HepG2 (cell line): ENCODE measurements at regions not wholly inside any gene's neighbourhood (a gene's known extent, or its start where the extent isn't known, plus 50 kb on each side); places are given as distances from the start of the nearest gene placed in this dataset.
A peak's percentile ranks its signal among the peaks of the same experiment; 100 is the strongest.

ENCODE experiments used
- ATAC-seq: fragments of 200-7000 bp; cut with Tn5 transposase; 3 replicates; pipeline ENCODE4 v1.9.1; 2020; ENCODE audit warnings: mild to moderate bottlenecking, moderate library complexity
- BruUV-seq: library from RNA; stranded (reverse); fragments of 400-500 nt; replicated peaks from 2 replicates; lab custom pipeline; 2021; lab: Mats Ljungman, UMichigan
- CTCF ChIA-PET: fragments of 300-600 bp; formaldehyde crosslinking; extraction: SDS; loops from one replicate; lab custom pipeline; 2021; ENCODE audit warnings: low total read pairs, inconsistent platforms, low intra/inter-chr PET ratio; lab: Yijun Ruan, JAX
- POLR2A ChIA-PET: fragments of 350-600 bp; sonication (Branson Sonifier 250); formaldehyde crosslinking; loops from one replicate; lab custom pipeline; 2020; ENCODE audit warnings: antibody characterized with exemption, inconsistent platforms; lab: Yijun Ruan, JAX
- DNase-seq: peaks from one replicate; pipeline ENCODE4 v3.0.0-alpha.2; 2015; ENCODE audit warnings: low spot score
- FAIRE-seq: peaks from 3 replicates; lab custom pipeline; 2011; peaks lifted over from hg19 to GRCh38; lab: Jason Lieb, UNC
- H2AFZ ChIP-seq: one replicate; pipeline ENCODE4 v1.6.1; 2011; ENCODE audit warnings: low read length, inconsistent platforms
- H3K27ac ChIP-seq: fragments of 300-600 bp; 3 replicates; pipeline ENCODE4 v1.8.0; 2011; ENCODE audit warnings: mixed run types, mild to moderate bottlenecking, mixed read lengths, low read length, inconsistent platforms; ENCODE audit not compliant: insufficient read depth; ENCODE audit errors: extremely low read length
- H3K27me3 ChIP-seq, 2 experiments: fragments of 200-600 bp in 1 of 2; 2 replicates in 1 of 2; 3 replicates in 1 of 2; pipeline versions ENCODE4 v1.6.0 to v1.8.0; 2011; ENCODE audit warnings: low read length in 2 of 2, mild to moderate bottlenecking in 2 of 2, moderate library complexity in 2 of 2, inconsistent platforms in 1 of 2; ENCODE audit not compliant: insufficient read depth in 2 of 2, control insufficient read depth in 1 of 2
- H3K36me3 ChIP-seq, 2 experiments: fragments of 200-600 bp in 1 of 2; replicated peaks in 1 of 2; 2 replicates in 1 of 2; 3 replicates in 1 of 2; pipeline versions ENCODE4 v1.5.1 to v1.8.0; 2011; ENCODE audit warnings: low read length in 2 of 2, inconsistent platforms in 1 of 2; ENCODE audit not compliant: insufficient read depth in 2 of 2, control insufficient read depth in 1 of 2
- H3K4me1 ChIP-seq: 2 replicates; pipeline ENCODE4 v1.5.1; 2012; ENCODE audit warnings: low read length, inconsistent platforms; ENCODE audit not compliant: insufficient read depth
- H3K4me2 ChIP-seq: 2 replicates; pipeline ENCODE4 v1.6.0; 2011; ENCODE audit warnings: low read depth, low read length, inconsistent platforms
- H3K4me3 ChIP-seq, 3 experiments: fragments of 200-600 bp in 1 of 3; sonication (generic), shearing (Covaris generic) in 1 of 3; replicated peaks in 1 of 3; 2 replicates each; pipeline ENCODE4 v1.5.1; 2011 to 2016; ENCODE audit warnings: low read length in 3 of 3, inconsistent platforms in 2 of 3, low read depth in 2 of 3, mild to moderate bottlenecking in 2 of 3, control low read depth in 1 of 3, mixed read lengths in 1 of 3; ENCODE audit not compliant: insufficient read depth in 1 of 3
- H3K79me2 ChIP-seq: one replicate; pipeline ENCODE4 v1.6.1; 2011; ENCODE audit warnings: low read length, inconsistent platforms; ENCODE audit not compliant: insufficient read depth
- H3K9ac ChIP-seq: 2 replicates; pipeline ENCODE4 v1.6.0; 2011; ENCODE audit warnings: mild to moderate bottlenecking, low read depth, low read length, inconsistent platforms; ENCODE audit not compliant: insufficient read depth
- H3K9me3 ChIP-seq: 2 replicates; pipeline ENCODE4 v1.5.1; 2012; ENCODE audit warnings: mild to moderate bottlenecking, low read length
- H4K20me1 ChIP-seq: 2 replicates; pipeline ENCODE4 v1.6.0; 2011; ENCODE audit warnings: inconsistent platforms, mild to moderate bottlenecking, low read length, moderate library complexity; ENCODE audit not compliant: insufficient read depth
- ATF5 ChIP-seq: sonication (generic); formaldehyde crosslinking; IDR thresholded peaks from 2 replicates; pipeline ENCODE4 v1.4.0; 2020; ENCODE audit warnings: mild to moderate bottlenecking, low read depth, missing genetic modification reagents
- EP300 ChIP-seq, 3 experiments: sonication (generic) in 1 of 3; formaldehyde crosslinking in 1 of 3; IDR thresholded peaks; 2 replicates each; pipeline versions ENCODE4 v1.5.1 to v1.6.1; 2011 to 2020; ENCODE audit warnings: low read depth in 2 of 3, low read length in 2 of 3, borderline replicate concordance in 1 of 3, improper control_type of control experiment in 1 of 3, mild to moderate bottlenecking in 1 of 3, missing genetic modification reagents in 1 of 3, moderate library complexity in 1 of 3
- GTF2F1 ChIP-seq: fragments of 150-350 bp; IDR thresholded peaks from 2 replicates; pipeline ENCODE4 v1.6.1; 2014; ENCODE audit warnings: low read length
- IKZF1 ChIP-seq: fragments of 450-650 bp; IDR thresholded peaks from 2 replicates; pipeline ENCODE4 v1.7.1; 2016
- ISX ChIP-seq: sonication (generic); formaldehyde crosslinking; conservative IDR thresholded peaks from 2 replicates; pipeline ENCODE4 v1.5.0; 2020; ENCODE audit warnings: missing genetic modification reagents
- LBX2 ChIP-seq: sonication (generic); formaldehyde crosslinking; IDR thresholded peaks from 2 replicates; pipeline ENCODE4 v1.5.0; 2020; ENCODE audit warnings: missing genetic modification reagents, mild to moderate bottlenecking, borderline replicate concordance
- POLR2G ChIP-seq: fragments of 200-400 bp; formaldehyde crosslinking; IDR thresholded peaks from 2 replicates; pipeline ENCODE4 v1.6.1; 2018; ENCODE audit warnings: mild to moderate bottlenecking, low read depth, low read length, moderate library complexity
- SMYD3 ChIP-seq: sonication (generic); formaldehyde crosslinking; IDR thresholded peaks from 2 replicates; pipeline ENCODE4 v1.8.1; 2023; ENCODE audit warnings: mild to moderate bottlenecking, missing genetic modification reagents
- TFAP4 ChIP-seq: sonication (generic); IDR thresholded peaks from 2 replicates; pipeline ENCODE4 v1.6.1; 2016; ENCODE audit warnings: low read depth, borderline replicate concordance
- ZHX2 ChIP-seq, 2 experiments: sonication (generic) in 1 of 2; formaldehyde crosslinking in 1 of 2; IDR thresholded peaks; 2 replicates each; pipeline versions ENCODE4 v1.6.1 to v1.9.0; 2014 to 2022; ENCODE audit warnings: antibody characterized with exemption in 1 of 2, borderline replicate concordance in 1 of 2, inconsistent platforms in 1 of 2, low read depth in 1 of 2, missing genetic modification reagents in 1 of 2
- ZNF136 ChIP-seq: sonication (generic); formaldehyde crosslinking; IDR thresholded peaks from 2 replicates; pipeline ENCODE4 v1.8.1; 2022; ENCODE audit warnings: low read depth, mild to moderate bottlenecking, moderate library complexity, missing genetic modification reagents
- ZNF331 ChIP-seq: sonication (generic); formaldehyde crosslinking; IDR thresholded peaks from 2 replicates; pipeline ENCODE4 v1.4.0; 2020; ENCODE audit warnings: missing genetic modification reagents
- WGBS: methylation state at CpG from one replicate; pipeline ENCODE4 v1.1.6; 2017; ENCODE audit warnings: low lambda C conversion rate; 5-methylcytosine and 5-hydroxymethylcytosine counted together
- in situ Hi-C: cut with HindIII; loops from 2 replicates; pipeline ENCODE4 v1.10.0; 2017; ENCODE audit warnings: low pct_unique_long_range_greater_than_20kb; ENCODE audit not compliant: extremely low pct_ligation_motif_present
- intact Hi-C: fragments of 100-400 bp; cut with micrococcal nuclease; formaldehyde crosslinking; loops from one replicate; pipeline ENCODE4 v1.10.0; 2022; ENCODE audit not compliant: unreplicated experiment

GRCh38 chr7:130875265-130875741, 141.3 kb upstream of the KLF14 start:
- intact Hi-C loops, result loop anchor here (2.0 kb wide), 1 partner anchor 165 kb away; no protein-coding TSS in a partner anchor
- no peak overlapping the region for H3K27ac ChIP-seq
- FAIRE-seq, result peak; percentile 48
- ATAC-seq, result peak; percentile 92
- peaks cover 7% of the 10 kb centered on the region; the same call in 1 of the 2 replicates for H4K20me1 ChIP-seq
- POLR2A ChIA-PET, result interaction anchor here (1.3 kb wide), 1 partner anchor 10 kb away, joined by 3 read pairs; no protein-coding TSS in a partner anchor
- no peak overlapping the region for H2AFZ ChIP-seq
- CTCF ChIA-PET, result interaction anchor here (1.3 to 2.0 kb wide), 4 partner anchors 20 to 165 kb away, joined by 3 to 9 read pairs (median 6); no protein-coding TSS in a partner anchor
- no TSS peak for BruUV-seq
- no peak overlapping the region for H3K9ac ChIP-seq
- H3K4me2 ChIP-seq, result no peak overlapping the region
- no peaks in the 10 kb centered on the region for H3K9me3 ChIP-seq
- H3K4me1 ChIP-seq, result peaks cover 19% of the 10 kb centered on the region
- in situ Hi-C loops, result no loop called here
- H3K4me3 ChIP-seq, result no peak overlapping the region
- no peaks in the 10 kb centered on the region for H3K79me2 ChIP-seq
- peak; percentile 54 for DNase-seq
- peaks cover 3 to 36% of the 10 kb centered on the region in 2 experiments for H3K36me3 ChIP-seq
- H3K27me3 ChIP-seq, result no peaks in the 10 kb centered on the region
- WGBS, result 15% methylated on average over 6 of the region's 6 CpGs
- TF ChIP-seq POLR2G (peak; percentile 44; the same call in 1 of the 2 replicates), ISX (no peak), ZNF136 (CRISPR knock-in tag) (no peak), ZNF331 (CRISPR knock-in tag) (no peak), SMYD3 (CRISPR knock-in tag) (no peak), IKZF1 (no peak), ZHX2 (IDR thresholded peaks at IDR 0.05; ENCODE audit: low read depth) (no peak), ZHX2 (CRISPR knock-in tag; IDR thresholded peaks at IDR 0.05; ENCODE audit: borderline replicate concordance) (no peak), TFAP4 (0 out of 2 replicates have a peak, but pooled peaks have one; percentile 11), LBX2 (no peak), GTF2F1 (no peak), EP300 (IDR thresholded peaks at IDR 0.05; ENCODE audit: low read depth in 2 of 2, low read length in 2 of 2) (0 out of 4 replicates have a peak, but pooled peaks of 1 of the 2 experiments have one; percentile 33), EP300 (CRISPR knock-in tag; IDR thresholded peaks at IDR 0.05; ENCODE audit: borderline replicate concordance) (no peak), ATF5 (CRISPR knock-in tag) (no peak)
